Neutrophil (primary cell): ENCODE measurements at regions not wholly inside any gene's neighbourhood (a gene's known extent, or its start where the extent isn't known, plus 50 kb on each side); places are given as distances from the start of the nearest gene placed in this dataset.

Experiments used
- H3K27ac ChIP-seq: fragments of 200-600 bp; sonication (generic); 2 replicates; pipeline ENCODE4 v1.5.1; 2016; ENCODE audit warnings: mild to moderate bottlenecking, moderate library complexity
- H3K27me3 ChIP-seq: fragments of 200-600 bp; sonication (generic); 2 replicates; pipeline ENCODE4 v1.6.0; 2016; ENCODE audit warnings: mild to moderate bottlenecking
- H3K36me3 ChIP-seq: fragments of 200-600 bp; sonication (generic); 2 replicates; pipeline ENCODE4 v1.5.1; 2017
- H3K4me1 ChIP-seq, 2 experiments: fragments of 200-600 bp in 1 of 2; sonication (generic) in 1 of 2; 1 replicate in 1 of 2; 2 replicates in 1 of 2; pipeline versions ENCODE4 v1.5.1 to v1.6.1; 2013 to 2016; ENCODE audit warnings: low read depth in 1 of 2, low read length in 1 of 2, mild to moderate bottlenecking in 1 of 2, moderate library complexity in 1 of 2; ENCODE audit not compliant: control insufficient read depth in 1 of 2, insufficient read depth in 1 of 2
- H3K4me3 ChIP-seq, 2 experiments: fragments of 200-600 bp in 1 of 2; sonication (generic) in 1 of 2; 1 replicate in 1 of 2; 2 replicates in 1 of 2; pipeline ENCODE4 v1.5.1; 2013 to 2016; ENCODE audit warnings: low read depth in 1 of 2, low read length in 1 of 2, mild to moderate bottlenecking in 1 of 2, moderate library complexity in 1 of 2
- H3K9me3 ChIP-seq: fragments of 200-600 bp; sonication (generic); 2 replicates; pipeline ENCODE4 v1.5.1; 2016
- CTCF ChIP-seq: fragments of 200-600 bp; sonication (generic); IDR thresholded peaks from 2 replicates; pipeline ENCODE4 v1.5.1; 2016; ENCODE audit warnings: antibody characterized with exemption

GRCh38 chr3:8371085-8371551, 130.5 kb upstream of the LMCD1 start:
- Histone ChIP-seq H3K9me3 (no peaks in the 10 kb centered on the region), H3K4me3 (no peak overlapping the region), H3K27me3 (no peaks in the 10 kb centered on the region), H3K4me1 (no peaks in the 10 kb centered on the region), H3K27ac (no peak overlapping the region), H3K36me3 (no peaks in the 10 kb centered on the region)
- no peak for TF ChIP-seq CTCF

GRCh38 chr3:8371960-8372463, 129.6 kb upstream of the LMCD1 start:
- TF ChIP-seq CTCF = no peak
- Histone ChIP-seq H3K4me3 (no peak overlapping the region), H3K36me3 (no peaks in the 10 kb centered on the region), H3K27ac (no peak overlapping the region), H3K27me3 (no peaks in the 10 kb centered on the region), H3K4me1 (no peaks in the 10 kb centered on the region), H3K9me3 (no peaks in the 10 kb centered on the region)

GRCh38 chr3:8380904-8381704, 120.5 kb upstream of the LMCD1 start:
- H3K36me3 ChIP-seq = no peaks in the 10 kb centered on the region
- H3K27me3 ChIP-seq = no peaks in the 10 kb centered on the region
- no peaks in the 10 kb centered on the region for H3K4me1 ChIP-seq
- no peak for TF ChIP-seq CTCF
- no peak overlapping the region for H3K27ac ChIP-seq
- no peaks in the 10 kb centered on the region for H3K9me3 ChIP-seq
- no peak overlapping the region for H3K4me3 ChIP-seq

- H3K9me3 ChIP-seq = no peaks in the 10 kb centered on the region
- H3K4me1 ChIP-seq = no peaks in the 10 kb centered on the region
- no peaks in the 10 kb centered on the region for H3K36me3 ChIP-seq
- no peak overlapping the region for H3K4me3 ChIP-seq
- no peaks in the 10 kb centered on the region for H3K27me3 ChIP-seq
- TF ChIP-seq CTCF = no peak
- H3K27ac ChIP-seq = no peak overlapping the region
Measured at GRCh38 chr3:8385848-8386620, 115.6 kb upstream of the LMCD1 start.

- Histone ChIP-seq H3K4me1 (no peaks in the 10 kb centered on the region), H3K9me3 (no peaks in the 10 kb centered on the region), H3K36me3 (no peaks in the 10 kb centered on the region), H3K27ac (no peak overlapping the region), H3K4me3 (no peak overlapping the region), H3K27me3 (no peaks in the 10 kb centered on the region)
- no peak for TF ChIP-seq CTCF
Measured at GRCh38 chr3:8387571-8387970, 114.1 kb upstream of the LMCD1 start.
